Mesenchymal stem cell (in vitro differentiated cells and primary cell): ENCODE measurements at regions not wholly inside any gene's neighbourhood (a gene's known extent, or its start where the extent isn't known, plus 50 kb on each side); places are given as distances from the start of the nearest gene placed in this dataset.

ENCODE experiments used
- DNase-seq: peaks from one replicate; pipeline ENCODE4 v3.0.0-alpha.2; 2013
- H2AFZ ChIP-seq: one replicate; pipeline ENCODE4 v1.6.1; 2013; ENCODE audit warnings: low read depth, mild to moderate bottlenecking, control low read depth, inconsistent platforms, low read length, moderate library complexity
- H2AK5ac ChIP-seq: 2 replicates; pipeline ENCODE4 v1.6.1; 2013; ENCODE audit warnings: low read length, moderate library complexity, mild to moderate bottlenecking, inconsistent platforms; ENCODE audit not compliant: severe bottlenecking
- H2BK120ac ChIP-seq: one replicate; pipeline ENCODE4 v1.6.1; 2013; ENCODE audit warnings: low read depth, mild to moderate bottlenecking, inconsistent platforms, low read length, moderate library complexity
- H2BK12ac ChIP-seq, 2 experiments: one replicate each; pipeline ENCODE4 v1.6.1; 2013; ENCODE audit warnings: inconsistent platforms in 2 of 2, low read length in 2 of 2, mild to moderate bottlenecking in 2 of 2, moderate library complexity in 2 of 2, control low read depth in 1 of 2
- H2BK15ac ChIP-seq: one replicate; pipeline ENCODE4 v1.6.1; 2013; ENCODE audit warnings: mild to moderate bottlenecking, low read depth, inconsistent platforms; ENCODE audit not compliant: poor library complexity, severe bottlenecking
- H2BK5ac ChIP-seq: 2 replicates; pipeline ENCODE4 v1.6.1; 2013; ENCODE audit warnings: low read depth, mild to moderate bottlenecking, low read length, control low read depth, inconsistent platforms; ENCODE audit not compliant: poor library complexity, severe bottlenecking
- H3K14ac ChIP-seq, 2 experiments: one replicate each; pipeline ENCODE4 v1.6.1; 2013; ENCODE audit warnings: inconsistent platforms in 2 of 2, low read length in 2 of 2, control low read depth in 1 of 2, mild to moderate bottlenecking in 1 of 2, moderate library complexity in 1 of 2
- H3K18ac ChIP-seq, 2 experiments: one replicate each; pipeline ENCODE4 v1.6.1; 2013; ENCODE audit warnings: inconsistent platforms in 2 of 2, low read length in 2 of 2, control low read depth in 1 of 2, low read depth in 1 of 2, mild to moderate bottlenecking in 1 of 2
- H3K23ac ChIP-seq, 2 experiments: one replicate each; pipeline ENCODE4 v1.6.1; 2013; ENCODE audit warnings: inconsistent platforms in 2 of 2, low read length in 2 of 2, mild to moderate bottlenecking in 2 of 2, moderate library complexity in 2 of 2, control low read depth in 1 of 2
- H3K27ac ChIP-seq: 2 replicates; pipeline ENCODE4 v1.5.1; 2013; ENCODE audit warnings: mild to moderate bottlenecking, moderate library complexity, low read length, control low read depth, inconsistent platforms; ENCODE audit not compliant: poor library complexity, severe bottlenecking
- H3K27me3 ChIP-seq, 2 experiments: 2 replicates each; pipeline versions ENCODE4 v1.6.1 to v1.7.0; 2013; ENCODE audit warnings: low read length in 2 of 2, mild to moderate bottlenecking in 2 of 2, moderate library complexity in 2 of 2, control low read depth in 1 of 2, inconsistent platforms in 1 of 2; ENCODE audit not compliant: control insufficient read depth in 1 of 2, insufficient read depth in 1 of 2
- H3K36me3 ChIP-seq, 2 experiments: 2 replicates each; pipeline versions ENCODE4 v1.6.1 to v1.7.0; 2013; ENCODE audit warnings: low read length in 2 of 2, control low read depth in 1 of 2, inconsistent platforms in 1 of 2, low read depth in 1 of 2, mild to moderate bottlenecking in 1 of 2; ENCODE audit not compliant: insufficient read depth in 2 of 2, control insufficient read depth in 1 of 2
- H3K4ac ChIP-seq, 2 experiments: one replicate each; pipeline ENCODE4 v1.6.1; 2013; ENCODE audit warnings: inconsistent platforms in 2 of 2, low read length in 2 of 2, mild to moderate bottlenecking in 2 of 2, moderate library complexity in 2 of 2, control low read depth in 1 of 2, low read depth in 1 of 2
- H3K4me1 ChIP-seq: 2 replicates; pipeline ENCODE4 v1.6.1; 2013; ENCODE audit warnings: low read depth, low read length, control low read depth; ENCODE audit not compliant: control insufficient read depth, insufficient read depth
- H3K4me2 ChIP-seq: 2 replicates; pipeline ENCODE4 v1.6.1; 2013; ENCODE audit warnings: low read length, mild to moderate bottlenecking, inconsistent platforms; ENCODE audit not compliant: poor library complexity, severe bottlenecking
- H3K4me3 ChIP-seq, 2 experiments: 2 replicates each; pipeline versions ENCODE4 v1.5.1 to v1.7.0; 2013; ENCODE audit warnings: low read length in 2 of 2, mild to moderate bottlenecking in 2 of 2, control low read depth in 1 of 2, low read depth in 1 of 2; ENCODE audit not compliant: insufficient read depth in 1 of 2
- H3K79me1 ChIP-seq: replicated peaks from 2 replicates; pipeline ENCODE4 v1.6.1; 2013; ENCODE audit warnings: mild to moderate bottlenecking, control low read depth, low read length, inconsistent platforms; ENCODE audit not compliant: poor library complexity, severe bottlenecking
- H3K9ac ChIP-seq: 2 replicates; pipeline ENCODE4 v1.7.0; 2013; ENCODE audit warnings: mild to moderate bottlenecking, low read length, moderate library complexity
- H3K9me3 ChIP-seq: 2 replicates; pipeline ENCODE4 v1.7.0; 2013; ENCODE audit warnings: mild to moderate bottlenecking, low read length; ENCODE audit not compliant: control insufficient read depth
- H4K8ac ChIP-seq: one replicate; pipeline ENCODE4 v1.6.1; 2013; ENCODE audit warnings: inconsistent platforms, mild to moderate bottlenecking, low read length, moderate library complexity
- H4K91ac ChIP-seq: one replicate; pipeline ENCODE4 v1.6.1; 2013; ENCODE audit warnings: mild to moderate bottlenecking, low read length, inconsistent platforms
- WGBS: methylation state at CpG from one replicate; pipeline ENCODE4 v1.1.7; 2013; ENCODE audit warnings: mixed read lengths; 5-methylcytosine and 5-hydroxymethylcytosine counted together

GRCh38 chr3:161987933-161988332 is 491.3 kb downstream of the OTOL1 start:
- 100% methylated on average over 1 of the region's 1 CpG for WGBS
- H2BK5ac ChIP-seq, result no peak overlapping the region
- H3K27me3 ChIP-seq, result no peaks in the 10 kb centered on the region

GRCh38 chr3:161989012-161989411 is 492.4 kb downstream of the OTOL1 start:
- Histone ChIP-seq H3K4ac (no peak overlapping the region), H2AK5ac (no peak overlapping the region), H3K4me1 (no peaks in the 10 kb centered on the region), H3K27me3 (no peaks in the 10 kb centered on the region), H2AFZ (no peak overlapping the region), H3K23ac (no peak overlapping the region), H3K4me2 (no peak overlapping the region), H4K91ac (no peak overlapping the region), H3K14ac (no peak overlapping the region), H2BK5ac (no peak overlapping the region), H3K9ac (no peak overlapping the region), H2BK120ac (no peak overlapping the region), H4K8ac (no peak overlapping the region), H3K4me3 (no peak overlapping the region), H2BK12ac (no peak overlapping the region), H3K27ac (no peak overlapping the region), H2BK15ac (no peak overlapping the region), H3K36me3 (no peaks in the 10 kb centered on the region), H3K18ac (no peak overlapping the region), H3K9me3 (no peaks in the 10 kb centered on the region), H3K79me1 (no peaks in the 10 kb centered on the region)
- 87% methylated on average over 1 of the region's 1 CpG for WGBS
- DNase-seq, result no peak

More at GRCh38 chr3:161987933-161988332, 491.3 kb downstream of the OTOL1 start:
- H3K4ac ChIP-seq, result no peak overlapping the region
- H3K4me2 ChIP-seq, result no peak overlapping the region
- H3K14ac ChIP-seq, result no peak overlapping the region
- no peak overlapping the region for H2AK5ac ChIP-seq
- H2BK12ac ChIP-seq, result no peak overlapping the region
- no peak overlapping the region for H4K91ac ChIP-seq
- H2AFZ ChIP-seq, result no peak overlapping the region
- H4K8ac ChIP-seq, result no peak overlapping the region
- no peak overlapping the region for H2BK120ac ChIP-seq
- no peak overlapping the region for H3K23ac ChIP-seq
- H3K36me3 ChIP-seq, result no peaks in the 10 kb centered on the region
- H3K9ac ChIP-seq, result no peak overlapping the region
- no peak overlapping the region for H3K4me3 ChIP-seq
- H3K18ac ChIP-seq, result no peak overlapping the region
- H3K4me1 ChIP-seq, result no peaks in the 10 kb centered on the region
- H2BK15ac ChIP-seq, result no peak overlapping the region
- H3K79me1 ChIP-seq, result no peaks in the 10 kb centered on the region
- no peaks in the 10 kb centered on the region for H3K9me3 ChIP-seq
- no peak for DNase-seq
- H3K27ac ChIP-seq, result no peak overlapping the region

GRCh38 chr3:161990036-161990435 is 493.4 kb downstream of the OTOL1 start:
- Histone ChIP-seq H3K18ac (no peak overlapping the region), H2AK5ac (no peak overlapping the region), H3K79me1 (no peaks in the 10 kb centered on the region), H2BK15ac (no peak overlapping the region), H3K9ac (no peak overlapping the region), H3K27me3 (no peaks in the 10 kb centered on the region), H3K4me1 (no peaks in the 10 kb centered on the region), H2BK120ac (no peak overlapping the region), H2BK5ac (no peak overlapping the region), H4K8ac (no peak overlapping the region), H3K4ac (no peak overlapping the region), H4K91ac (no peak overlapping the region), H2BK12ac (no peak overlapping the region), H3K23ac (no peak overlapping the region), H2AFZ (no peak overlapping the region), H3K4me3 (no peak overlapping the region), H3K4me2 (no peak overlapping the region), H3K27ac (no peak overlapping the region), H3K9me3 (no peaks in the 10 kb centered on the region), H3K14ac (no peak overlapping the region), H3K36me3 (no peaks in the 10 kb centered on the region)
- no peak for DNase-seq
- 100% methylated on average over 3 of the region's 3 CpGs for WGBS

- H2BK15ac ChIP-seq, result no peak overlapping the region
- no peaks in the 10 kb centered on the region for H3K27me3 ChIP-seq
- H3K23ac ChIP-seq, result no peak overlapping the region
- H2BK5ac ChIP-seq, result no peak overlapping the region
- no peaks in the 10 kb centered on the region for H3K79me1 ChIP-seq
- no peak overlapping the region for H3K18ac ChIP-seq
- no peak overlapping the region for H3K14ac ChIP-seq
- H3K4me3 ChIP-seq, result no peak overlapping the region
- H3K4ac ChIP-seq, result no peak overlapping the region
- H3K4me1 ChIP-seq, result no peaks in the 10 kb centered on the region
- DNase-seq, result no peak
- no peak overlapping the region for H2AFZ ChIP-seq
- H3K9ac ChIP-seq, result no peak overlapping the region
- no peaks in the 10 kb centered on the region for H3K36me3 ChIP-seq
- H3K4me2 ChIP-seq, result no peak overlapping the region
- H2AK5ac ChIP-seq, result no peak overlapping the region
- 100% methylated on average over 1 of the region's 4 CpGs for whole genome bisulfite sequencing
- no peaks in the 10 kb centered on the region for H3K9me3 ChIP-seq
- no peak overlapping the region for H2BK12ac ChIP-seq
- no peak overlapping the region for H4K91ac ChIP-seq
- H4K8ac ChIP-seq, result no peak overlapping the region
- H2BK120ac ChIP-seq, result no peak overlapping the region
- H3K27ac ChIP-seq, result no peak overlapping the region
These were observed 495.4 kb downstream of the OTOL1 start for GRCh38 chr3:161991901-161992540.
